T-cell (primary cell): ENCODE measurements at regions not wholly inside any gene's neighbourhood (a gene's known extent, or its start where the extent isn't known, plus 50 kb on each side); places are given as distances from the start of the nearest gene placed in this dataset.

Experiments
- ATAC-seq, 4 experiments: fragments of 200-7000 bp in 3 of 4; fragments of 150-1000 bp in 1 of 4; cut with Tn5 transposase; replicated peaks in 1 of 4; 1 replicate in 3 of 4; 2 replicates in 1 of 4; pipeline ENCODE4 v1.10.0; 2021; ENCODE audit warnings: moderate library complexity in 3 of 4, mild to moderate bottlenecking in 2 of 4, moderate number of reproducible peaks in 1 of 4
- CTCF ChIA-PET, 2 donors: fragments of 300-600 bp; sonication (Branson Sonifier 250); formaldehyde crosslinking; loops; one replicate each; lab custom pipeline; 2022; ENCODE audit warnings: antibody characterized with exemption in 2 of 2; lab: Charles Lee
- POLR2A ChIA-PET, 2 donors: fragments of 300-600 bp; sonication (Branson Sonifier 250); formaldehyde crosslinking; loops; one replicate each; lab custom pipeline; 2022; ENCODE audit warnings: antibody characterized with exemption in 2 of 2; lab: Charles Lee
- DNase-seq, 35 experiments: peaks; one replicate each; pipeline versions ENCODE4 v3.0.0 to v3.0.0-alpha.2; 2013 to 2023
- H3K27ac ChIP-seq: one replicate; pipeline ENCODE4 v1.5.1; 2013; ENCODE audit warnings: low read length
- H3K27me3 ChIP-seq, 2 experiments: replicated peaks in 1 of 2; 1 replicate in 1 of 2; 2 replicates in 1 of 2; pipeline versions ENCODE4 v1.6.1 to v1.7.0; 2013; ENCODE audit warnings: low read length in 1 of 2, mixed read lengths in 1 of 2; ENCODE audit not compliant: control insufficient read depth in 2 of 2, insufficient read depth in 2 of 2; ENCODE audit errors: extremely low read depth in 1 of 2
- H3K36me3 ChIP-seq, 2 donors: 1 replicate in 1 of 2; 2 replicates in 1 of 2; pipeline versions ENCODE4 v1.6.1 to v1.7.0; 2013; ENCODE audit warnings: low read length in 1 of 2; ENCODE audit not compliant: control insufficient read depth in 2 of 2, insufficient read depth in 1 of 2; ENCODE audit errors: extremely low read depth in 1 of 2
- H3K4me1 ChIP-seq, 2 experiments: 1 replicate in 1 of 2; 2 replicates in 1 of 2; pipeline versions ENCODE4 v1.6.1 to v1.7.0; 2013; ENCODE audit warnings: low read length in 2 of 2, mixed read lengths in 1 of 2; ENCODE audit not compliant: insufficient read depth in 2 of 2, control insufficient read depth in 1 of 2; ENCODE audit errors: extremely low read depth in 1 of 2
- H3K4me3 ChIP-seq, 2 donors: 1 replicate in 1 of 2; 2 replicates in 1 of 2; pipeline versions ENCODE4 v1.5.1 to v1.7.0; 2013; ENCODE audit warnings: mild to moderate bottlenecking in 2 of 2, low read length in 1 of 2, moderate library complexity in 1 of 2; ENCODE audit not compliant: control insufficient read depth in 1 of 2; ENCODE audit errors: extremely low read depth in 1 of 2
- H3K9me3 ChIP-seq: 2 replicates; pipeline ENCODE4 v1.7.0; 2013
- H3K27ac Mint-ChIP-seq, 2 donors: one replicate each; pipeline ENCODE4 v1.8.0; 2020 to 2021; ENCODE audit warnings: mild to moderate bottlenecking in 2 of 2, mixed read lengths in 2 of 2
- H3K27me3 Mint-ChIP-seq, 2 donors: one replicate each; pipeline ENCODE4 v1.8.0; 2021 to 2022; ENCODE audit warnings: mixed read lengths in 2 of 2
- H3K36me3 Mint-ChIP-seq: one replicate; pipeline ENCODE4 v1.8.0; 2021; ENCODE audit warnings: mixed read lengths
- H3K4me1 Mint-ChIP-seq, 3 donors: one replicate each; pipeline ENCODE4 v1.8.0; 2020 to 2022; ENCODE audit warnings: mixed read lengths in 3 of 3, mild to moderate bottlenecking in 1 of 3
- H3K4me3 Mint-ChIP-seq, 3 donors: one replicate each; pipeline ENCODE4 v1.8.0; 2020 to 2022; ENCODE audit warnings: mild to moderate bottlenecking in 3 of 3, mixed read lengths in 3 of 3, moderate library complexity in 3 of 3
- H3K9me3 Mint-ChIP-seq, 3 donors: one replicate each; pipeline ENCODE4 v1.8.0; 2020 to 2022; ENCODE audit warnings: mixed read lengths in 3 of 3
- WGBS: methylation state at CpG from one replicate; pipeline ENCODE4 v1.1.5; 2013; ENCODE audit warnings: missing lambda C conversion rate; ENCODE audit not compliant: insufficient coverage; 5-methylcytosine and 5-hydroxymethylcytosine counted together

DNA sequence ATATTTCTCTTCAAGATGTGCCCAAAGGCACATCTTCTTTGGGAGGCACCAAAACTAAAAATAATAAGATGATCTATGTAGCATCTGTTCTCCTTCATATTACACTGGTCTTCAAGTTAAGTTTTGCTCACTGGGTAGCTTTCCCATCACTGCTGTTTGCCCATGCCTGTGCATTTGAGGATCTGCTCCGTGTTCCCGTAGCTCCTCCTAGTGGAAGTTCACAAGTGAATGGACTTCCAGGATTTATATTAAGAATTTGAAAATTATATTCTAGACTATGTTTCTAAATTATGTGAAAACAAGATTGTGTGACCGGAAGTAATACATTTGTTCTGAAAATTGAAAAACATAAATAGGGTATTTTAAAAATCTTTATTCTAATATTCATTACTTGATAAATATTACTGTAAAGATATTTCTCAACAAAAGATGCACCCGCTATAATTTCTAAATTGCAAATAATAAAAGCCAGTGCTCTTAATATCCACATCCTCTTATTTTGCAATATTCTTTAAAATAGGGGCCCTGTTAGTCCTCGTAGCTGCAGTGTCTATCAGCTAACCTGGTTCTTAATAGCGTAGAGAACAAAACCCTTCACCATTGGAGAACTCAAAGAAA lies 147.7 kb downstream of the RBM46 start:
- H3K27ac ChIP-seq, result no peak overlapping the region
- POLR2A ChIA-PET, result no interaction called here
- no peaks in the 10 kb centered on the region for H3K27me3 ChIP-seq
- H3K9me3 Mint-ChIP-seq, result peaks cover 5 to 18% (median 17%) of the 10 kb centered on the region in 3 donors
- ATAC-seq (no peak), DNase-seq (no peak)
- H3K36me3 ChIP-seq, result no peaks in the 10 kb centered on the region
- H3K4me1 ChIP-seq, result no peaks in the 10 kb centered on the region
- 29% methylated on average over 1 of the region's 6 CpGs for WGBS
- no peak overlapping the region for H3K4me3 ChIP-seq
- H3K27ac Mint-ChIP-seq, result no peak overlapping the region
- H3K27me3 Mint-ChIP-seq, result no peaks in the 10 kb centered on the region
- CTCF ChIA-PET, result no interaction called here
- H3K9me3 ChIP-seq, result no peaks in the 10 kb centered on the region
- H3K4me1 Mint-ChIP-seq, result no peaks in the 10 kb centered on the region
- H3K36me3 Mint-ChIP-seq, result no peaks in the 10 kb centered on the region
- H3K4me3 Mint-ChIP-seq, result no peak overlapping the region

DNA sequence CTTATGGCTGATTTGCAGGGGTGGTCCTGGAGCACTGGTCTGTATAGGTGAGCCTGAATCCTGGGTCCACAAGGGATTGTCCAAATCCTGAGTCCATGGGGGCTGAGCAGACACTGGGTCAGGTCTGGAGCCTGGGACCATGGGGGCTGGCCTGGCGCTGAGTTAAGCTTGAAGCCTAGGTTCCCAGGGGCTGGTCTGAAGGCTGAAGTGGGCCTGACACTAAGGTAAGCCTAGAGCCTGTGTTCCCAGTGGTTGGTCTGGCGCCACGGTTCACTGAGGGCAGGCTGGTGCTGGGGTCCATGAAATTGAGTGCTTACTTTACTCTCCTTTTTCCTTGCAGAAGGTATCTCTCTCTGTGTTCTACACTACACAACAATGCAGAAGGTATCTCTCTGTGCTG lies 155.8 kb downstream of the RBM46 start:
- Histone ChIP-seq H3K9me3 (no peaks in the 10 kb centered on the region), H3K4me3 (no peak overlapping the region), H3K36me3 (no peaks in the 10 kb centered on the region), H3K27me3 (no peaks in the 10 kb centered on the region), H3K4me1 (no peaks in the 10 kb centered on the region), H3K27ac (no peak overlapping the region)
- WGBS, result 88% methylated on average over 3 of the region's 3 CpGs
- Mint-ChIP-seq H3K9me3 (peaks cover 11 to 31% (median 16%) of the 10 kb centered on the region in 3 donors), H3K27me3 (peaks cover 2 to 8% of the 10 kb centered on the region in 2 donors), H3K36me3 (no peaks in the 10 kb centered on the region), H3K4me3 (no peak overlapping the region), H3K27ac (no peak overlapping the region), H3K4me1 (no peaks in the 10 kb centered on the region)
- CTCF ChIA-PET, result no interaction called here
- POLR2A ChIA-PET, result no interaction called here
- DNase-seq (no peak), ATAC-seq (no peak)

DNA sequence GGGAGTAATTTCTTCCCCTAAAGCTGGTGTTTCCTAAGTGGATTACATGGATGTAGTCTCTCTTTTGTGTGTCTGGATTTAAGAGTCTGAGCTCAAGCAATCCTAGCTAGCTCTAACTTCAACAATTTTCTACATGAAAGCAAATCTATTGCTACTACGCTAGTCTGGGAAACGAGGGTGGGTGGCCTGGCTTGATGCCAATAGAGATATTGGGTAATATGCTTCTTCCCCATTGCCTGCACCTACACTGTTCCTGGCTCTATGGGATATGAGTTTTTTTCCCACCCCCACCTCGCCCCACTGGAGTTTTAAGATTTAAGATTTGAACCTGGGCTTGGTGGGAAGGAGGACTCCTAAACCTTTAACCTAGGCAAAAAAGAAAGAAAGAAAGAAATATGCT lies 158.8 kb downstream of the RBM46 start:
- no peaks in the 10 kb centered on the region for H3K36me3 ChIP-seq
- ChIA-PET POLR2A (no interaction called here), CTCF (no interaction called here)
- Mint-ChIP-seq H3K27ac (no peak overlapping the region), H3K27me3 (peaks cover 2 to 8% of the 10 kb centered on the region in 2 donors), H3K36me3 (no peaks in the 10 kb centered on the region), H3K9me3 (peaks cover 5 to 15% (median 14%) of the 10 kb centered on the region in 3 donors), H3K4me3 (no peak overlapping the region), H3K4me1 (no peaks in the 10 kb centered on the region)
- ATAC-seq (no peak), DNase-seq (no peak)
- no CpG with 5 or more reads among the region's 3 CpGs for WGBS
- no peak overlapping the region for H3K27ac ChIP-seq
- H3K4me1 ChIP-seq, result no peaks in the 10 kb centered on the region
- no peaks in the 10 kb centered on the region for H3K9me3 ChIP-seq
- H3K27me3 ChIP-seq, result no peaks in the 10 kb centered on the region
- H3K4me3 ChIP-seq, result no peak overlapping the region

DNA sequence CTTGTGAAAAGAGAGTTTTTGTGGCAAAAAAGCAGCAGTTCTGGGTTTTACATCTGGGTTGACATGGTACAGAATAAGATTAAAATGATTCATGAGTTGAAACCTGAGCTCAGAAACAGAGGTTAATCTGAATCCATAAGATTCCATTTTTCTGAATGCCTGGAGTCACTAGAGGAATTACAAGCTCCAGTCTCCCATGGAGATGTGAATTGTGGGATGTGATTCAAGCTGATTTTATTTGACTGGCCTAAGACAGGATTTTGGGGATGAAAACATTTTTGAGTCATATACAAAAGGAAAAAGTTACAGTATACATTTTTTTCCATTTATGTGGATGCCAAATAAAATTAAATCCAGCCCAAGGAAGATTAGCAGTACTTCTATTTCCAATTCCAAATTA lies 161.1 kb downstream of the RBM46 start:
- H3K27ac Mint-ChIP-seq, result no peak overlapping the region
- ATAC-seq, result no peak
- Histone ChIP-seq H3K36me3 (no peaks in the 10 kb centered on the region), H3K27ac (no peak overlapping the region), H3K27me3 (no peaks in the 10 kb centered on the region), H3K4me3 (no peak overlapping the region), H3K4me1 (no peaks in the 10 kb centered on the region), H3K9me3 (no peaks in the 10 kb centered on the region)
- POLR2A ChIA-PET, result no interaction called here
- no peaks in the 10 kb centered on the region for H3K36me3 Mint-ChIP-seq
- peaks cover 2 to 8% of the 10 kb centered on the region in 2 donors for H3K27me3 Mint-ChIP-seq
- peaks cover 1 to 14% (median 2%) of the 10 kb centered on the region in 3 donors for H3K9me3 Mint-ChIP-seq
- H3K4me3 Mint-ChIP-seq, result no peak overlapping the region
- DNase-seq, result no peak
- CTCF ChIA-PET, result no interaction called here
- H3K4me1 Mint-ChIP-seq, result no peaks in the 10 kb centered on the region

DNA sequence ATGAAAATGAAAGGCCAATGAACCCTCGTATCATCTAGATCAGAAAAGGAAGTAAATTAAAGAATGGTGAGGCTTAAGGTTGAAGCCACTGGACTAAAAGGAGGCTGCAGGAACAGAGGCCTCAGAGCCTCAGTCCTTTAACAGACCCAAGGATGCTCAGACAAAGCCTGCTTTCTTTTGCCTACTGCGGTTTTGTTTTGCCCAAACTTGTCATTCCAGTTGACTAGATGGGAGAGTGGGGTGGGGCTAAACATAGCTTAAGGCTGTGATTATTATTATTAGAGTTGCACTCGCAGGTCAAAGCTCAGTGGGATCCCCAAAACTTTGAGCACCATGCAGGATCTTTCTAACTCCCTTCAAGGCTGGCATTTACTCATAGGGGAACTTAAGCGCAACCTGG lies 163.9 kb downstream of the RBM46 start:
- WGBS, result no CpG with 5 or more reads among the region's 4 CpGs
- no peak for DNase-seq
- Histone ChIP-seq H3K9me3 (no peaks in the 10 kb centered on the region), H3K4me1 (no peaks in the 10 kb centered on the region), H3K27ac (no peak overlapping the region), H3K36me3 (no peaks in the 10 kb centered on the region), H3K27me3 (no peaks in the 10 kb centered on the region), H3K4me3 (no peak overlapping the region)
- H3K36me3 Mint-ChIP-seq, result no peaks in the 10 kb centered on the region
- POLR2A ChIA-PET, result interaction anchor here in 1 of 2 donors (0.6 kb wide), 1 partner anchor 152 kb away, joined by 3 read pairs; no protein-coding TSS in a partner anchor
- H3K27me3 Mint-ChIP-seq, result peaks cover 0 to 5% of the 10 kb centered on the region in 2 donors
- ATAC-seq, result no peak
- no peak overlapping the region for H3K4me3 Mint-ChIP-seq
- CTCF ChIA-PET, result no interaction called here
- no peaks in the 10 kb centered on the region for H3K4me1 Mint-ChIP-seq
- no peak overlapping the region for H3K27ac Mint-ChIP-seq
- peaks cover under 1 to 11% (median 2%) of the 10 kb centered on the region in 3 donors for H3K9me3 Mint-ChIP-seq

DNA sequence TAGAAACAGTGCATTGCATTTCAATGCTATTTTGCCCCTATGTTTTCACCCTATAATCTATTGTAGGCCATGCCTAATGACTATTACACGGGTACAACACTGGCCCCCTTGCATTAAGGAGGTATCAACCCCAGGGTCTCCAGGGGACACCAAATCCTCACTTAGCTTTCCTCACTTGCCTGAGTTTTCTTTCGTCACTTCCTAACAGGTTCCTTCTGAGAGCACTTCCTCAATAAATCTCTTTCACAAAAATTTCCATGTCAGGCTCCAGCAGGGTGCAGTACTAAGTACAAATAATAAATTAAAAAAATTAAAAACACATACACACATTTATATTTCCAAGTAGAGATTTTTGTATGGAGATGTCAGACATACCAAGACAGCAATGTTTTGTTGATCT lies 165.0 kb downstream of the RBM46 start:
- no peaks in the 10 kb centered on the region for H3K4me1 Mint-ChIP-seq
- H3K9me3 ChIP-seq, result no peaks in the 10 kb centered on the region
- H3K27ac Mint-ChIP-seq, result no peak overlapping the region
- no peaks in the 10 kb centered on the region for H3K27me3 Mint-ChIP-seq
- no peak for DNase-seq
- ChIA-PET CTCF (no interaction called here), POLR2A (no interaction called here)
- H3K4me3 ChIP-seq, result no peak overlapping the region
- no peaks in the 10 kb centered on the region for H3K36me3 Mint-ChIP-seq
- H3K4me3 Mint-ChIP-seq, result no peak overlapping the region
- no peak for ATAC-seq
- H3K4me1 ChIP-seq, result no peaks in the 10 kb centered on the region
- 92% methylated on average over 1 of the region's 2 CpGs for WGBS
- no peaks in the 10 kb centered on the region for H3K36me3 ChIP-seq
- no peak overlapping the region for H3K27ac ChIP-seq
- H3K9me3 Mint-ChIP-seq, result peaks cover 2 to 4% (median 3%) of the 10 kb centered on the region in 3 donors
- H3K27me3 ChIP-seq, result no peaks in the 10 kb centered on the region

DNA sequence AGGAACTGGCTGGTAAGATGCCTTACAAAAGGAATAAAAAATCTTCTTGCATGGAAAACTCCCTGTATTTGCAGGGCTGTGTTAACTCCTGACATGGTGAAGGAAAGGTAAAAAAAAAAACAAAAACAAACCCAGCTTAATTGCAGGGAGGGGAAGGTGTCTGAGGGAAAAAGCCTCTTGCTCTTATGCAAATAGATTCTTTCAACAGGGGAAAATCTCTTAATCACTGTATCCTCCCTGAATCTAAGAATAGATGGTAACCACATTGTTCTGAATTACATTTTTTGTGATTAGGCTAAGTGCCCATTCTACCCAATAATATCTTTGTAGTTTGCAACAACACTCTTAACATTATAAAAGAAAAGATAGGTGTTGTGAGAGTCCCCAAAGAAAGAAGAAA lies 172.6 kb downstream of the RBM46 start:
- Histone ChIP-seq H3K36me3 (no peaks in the 10 kb centered on the region), H3K27me3 (no peaks in the 10 kb centered on the region), H3K27ac (no peak overlapping the region), H3K9me3 (no peaks in the 10 kb centered on the region), H3K4me3 (no peak overlapping the region), H3K4me1 (no peaks in the 10 kb centered on the region)
- H3K4me3 Mint-ChIP-seq, result no peak overlapping the region
- ChIA-PET POLR2A (no interaction called here), CTCF (no interaction called here)
- H3K4me1 Mint-ChIP-seq, result no peaks in the 10 kb centered on the region
- no peak overlapping the region for H3K27ac Mint-ChIP-seq
- no peaks in the 10 kb centered on the region for H3K36me3 Mint-ChIP-seq
- H3K27me3 Mint-ChIP-seq, result no peaks in the 10 kb centered on the region
- peaks cover 7 to 19% (median 7%) of the 10 kb centered on the region in 3 donors for H3K9me3 Mint-ChIP-seq
- DNase-seq (no peak), ATAC-seq (no peak)
